GM12891 (cell line): ENCODE measurements at regions not wholly inside any gene's neighbourhood (a gene's known extent, or its start where the extent isn't known, plus 50 kb on each side); places are given as distances from the start of the nearest gene placed in this dataset.

Experiments
- DNase-seq: peaks from one replicate; pipeline ENCODE4 v3.0.0; 2011; ENCODE audit warnings: low spot score; ENCODE audit not compliant: insufficient read length
- FAIRE-seq: peaks from 2 replicates; lab custom pipeline; 2011; peaks lifted over from hg19 to GRCh38; lab: Jason Lieb, UNC
- PAX5 ChIP-seq: IDR thresholded peaks from 2 replicates; pipeline ENCODE4 v1.6.1; 2011; ENCODE audit warnings: low read length, moderate library complexity, mild to moderate bottlenecking; ENCODE audit not compliant: insufficient read depth, severe bottlenecking
- POLR2A ChIP-seq: IDR thresholded peaks from 2 replicates; pipeline ENCODE4 v1.6.1; 2011; ENCODE audit warnings: low read depth, low read length, control low read depth
- POLR2AphosphoS5 ChIP-seq: IDR thresholded peaks from 2 replicates; pipeline ENCODE4 v1.6.1; 2011; ENCODE audit warnings: low read depth, low read length, control low read depth
- POU2F2 ChIP-seq: IDR thresholded peaks from 2 replicates; pipeline ENCODE4 v1.6.1; 2011; ENCODE audit warnings: low read depth, mild to moderate bottlenecking, control low read depth, low read length, moderate library complexity
- SPI1 ChIP-seq: IDR thresholded peaks from 2 replicates; pipeline ENCODE4 v1.6.1; 2011; ENCODE audit warnings: low read depth, low read length, control low read depth
- TAF1 ChIP-seq: IDR thresholded peaks from 2 replicates; pipeline ENCODE4 v1.6.1; 2011; ENCODE audit warnings: low read depth, low read length, control low read depth

- no peak for DNase-seq
- TF ChIP-seq POLR2AphosphoS5 (no peak), PAX5 (no peak), POU2F2 (no peak), POLR2A (no peak), TAF1 (no peak), SPI1 (no peak)
- no peak for FAIRE-seq
Observed at GRCh38 chr6:130577178-130577919, 211.5 kb downstream of the TMEM200A start.

DNA sequence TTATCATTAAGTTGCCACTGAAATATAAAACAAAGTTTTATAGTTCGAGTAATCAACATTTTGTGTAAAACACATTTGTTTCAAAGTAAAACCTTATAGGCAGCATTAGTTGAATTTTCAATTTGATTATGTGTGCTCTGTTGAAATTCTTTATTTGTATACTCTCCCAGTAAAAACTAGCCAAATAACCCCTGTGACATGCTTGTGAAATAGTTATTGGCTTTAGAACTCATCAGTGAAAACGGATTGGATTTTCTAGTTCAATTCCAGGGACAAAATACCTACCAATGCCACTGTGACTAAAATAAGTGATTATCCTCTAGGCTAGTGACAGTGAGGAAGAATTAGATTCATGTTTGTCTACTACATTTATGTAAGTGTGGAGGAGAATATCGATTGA lies 212.9 kb downstream of the TMEM200A start:
- TF ChIP-seq POU2F2: no peak
- TF ChIP-seq POLR2AphosphoS5: no peak
- DNase-seq (no peak), FAIRE-seq (no peak)

- TF ChIP-seq PAX5 (no peak), TAF1 (no peak), SPI1 (no peak), POU2F2 (no peak), POLR2A (no peak), POLR2AphosphoS5 (no peak)
- FAIRE-seq (no peak), DNase-seq (no peak)
Observed at GRCh38 chr6:130583268-130583667, 217.5 kb downstream of the TMEM200A start.

- no peak for FAIRE-seq
- DNase-seq: no peak
- TF ChIP-seq POU2F2 (no peak), SPI1 (no peak), POLR2AphosphoS5 (no peak), TAF1 (no peak), PAX5 (no peak), POLR2A (no peak)
Observed at GRCh38 chr6:130585587-130585986, 219.8 kb downstream of the TMEM200A start.

- TF ChIP-seq POLR2AphosphoS5: no peak
- TF ChIP-seq SPI1: no peak
- no peak for TF ChIP-seq POU2F2
- no peak for TF ChIP-seq PAX5
- no peak for TF ChIP-seq TAF1
- no peak for TF ChIP-seq POLR2A
- FAIRE-seq: no peak
- no peak for DNase-seq
Observed at GRCh38 chr6:130587778-130588520, 222.1 kb downstream of the TMEM200A start.

GRCh38 chr6:130593200-130593599 lies 227.4 kb downstream of the TMEM200A start:
- FAIRE-seq (no peak), DNase-seq (no peak)
- TF ChIP-seq POLR2A (no peak), PAX5 (no peak), TAF1 (no peak), SPI1 (peak; percentile 66), POU2F2 (no peak)

GRCh38 chr6:130593948-130594347 lies 228.1 kb downstream of the TMEM200A start:
- DNase-seq (no peak), FAIRE-seq (no peak)
- TF ChIP-seq SPI1: no peak
- no peak for TF ChIP-seq POU2F2
- no peak for TF ChIP-seq POLR2A
- no peak for TF ChIP-seq TAF1

DNA sequence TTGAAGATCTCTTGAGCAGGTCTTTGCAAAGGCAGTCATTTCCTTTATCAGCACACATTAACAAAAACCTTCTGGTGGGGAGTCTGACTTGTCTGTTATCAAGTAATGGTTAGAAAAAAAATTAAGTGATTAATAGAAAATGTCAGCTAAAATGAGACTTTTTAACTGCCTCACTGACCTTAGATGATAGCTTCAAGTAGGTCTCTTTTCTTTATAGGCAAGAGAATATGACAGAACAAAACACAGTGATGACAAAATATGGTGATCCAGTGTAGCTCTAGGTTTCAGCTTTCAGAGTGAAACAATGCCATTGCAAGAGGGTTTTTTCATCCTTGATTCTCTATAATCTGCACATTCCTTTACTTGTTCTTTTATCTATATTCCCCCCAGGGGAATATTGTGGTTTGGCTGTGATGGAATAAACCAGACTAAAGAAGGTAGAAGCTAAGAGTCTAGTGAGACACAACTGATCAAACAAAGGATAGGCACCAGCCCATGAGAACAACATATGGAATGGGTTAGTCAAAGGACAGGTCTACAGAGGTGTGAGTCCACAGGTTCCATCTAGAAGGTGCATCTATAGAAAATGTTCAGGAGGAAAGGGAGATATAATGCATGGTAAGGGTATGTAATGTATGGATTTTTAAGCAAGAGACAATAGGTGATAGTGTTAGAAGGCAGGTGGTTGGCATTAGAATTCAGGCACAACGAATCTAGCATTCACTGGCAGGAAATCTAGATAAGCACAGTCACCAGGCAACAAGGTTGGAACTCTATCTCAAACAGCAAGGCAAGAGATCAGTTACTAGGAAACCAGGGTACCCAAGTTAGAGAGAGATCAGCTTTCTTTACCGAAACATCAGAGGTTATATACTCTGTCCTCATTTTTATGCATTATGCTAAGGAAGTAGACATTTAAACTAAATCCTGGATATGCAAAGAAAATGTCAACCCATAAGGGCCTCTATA lies 228.9 kb upstream of the SMLR1 start:
- DNase-seq (no peak), FAIRE-seq (no peak)
- TF ChIP-seq POLR2AphosphoS5 (no peak), POU2F2 (no peak), PAX5 (no peak), POLR2A (no peak), SPI1 (no peak), TAF1 (no peak)

GRCh38 chr6:130600880-130601341 lies 226.3 kb upstream of the SMLR1 start:
- FAIRE-seq (no peak), DNase-seq (no peak)
- TF ChIP-seq TAF1 (no peak), POU2F2 (no peak), POLR2A (no peak), SPI1 (no peak), POLR2AphosphoS5 (no peak), PAX5 (no peak)
